HG03432 (cell line): ENCODE measurements at regions not wholly inside any gene's neighbourhood (a gene's known extent, or its start where the extent isn't known, plus 50 kb on each side); places are given as distances from the start of the nearest gene placed in this dataset.

Source experiments
- ATAC-seq: cut with Tn5 transposase; IDR thresholded peaks from one replicate; pipeline ENCODE4 v1.9.1; 2021; ENCODE audit warnings: mild to moderate bottlenecking, moderate library complexity; ENCODE audit not compliant: unreplicated experiment

- ATAC-seq: no peak
Measured at GRCh38 chr11:92692826-92693546, 276.5 kb upstream of the MTNR1B start.

- no peak for ATAC-seq
Measured at GRCh38 chr11:92696076-92696475, 273.4 kb upstream of the MTNR1B start.

GRCh38 chr11:92697461-92698312 lies 271.8 kb upstream of the MTNR1B start:
- no peak for ATAC-seq

- ATAC-seq: no peak
Measured at GRCh38 chr11:92698742-92699141, 270.7 kb upstream of the MTNR1B start.

- ATAC-seq: no peak
Measured at GRCh38 chr11:92702037-92702804, 267.2 kb upstream of the MTNR1B start.

- no peak for ATAC-seq
Measured at GRCh38 chr11:92702805-92703448, 266.5 kb upstream of the MTNR1B start.

GRCh38 chr11:92703449-92703830 lies 266.0 kb upstream of the MTNR1B start:
- no peak for ATAC-seq

GRCh38 chr11:92707173-92707619 lies 262.3 kb upstream of the MTNR1B start:
- ATAC-seq: no peak

GRCh38 chr11:92707665-92708064 lies 261.8 kb upstream of the MTNR1B start:
- ATAC-seq: no peak

- ATAC-seq: no peak
Measured at GRCh38 chr11:92709329-92709728, 260.1 kb upstream of the MTNR1B start.

GRCh38 chr11:92711926-92712325 lies 257.5 kb upstream of the MTNR1B start:
- ATAC-seq: no peak

- ATAC-seq: no peak
Measured at GRCh38 chr11:92714111-92714510, 255.3 kb upstream of the MTNR1B start.

- ATAC-seq: no peak
Measured at GRCh38 chr11:92717240-92717639, 252.2 kb upstream of the MTNR1B start.

GRCh38 chr11:92720385-92720784 lies 249.1 kb upstream of the MTNR1B start:
- no peak for ATAC-seq

GRCh38 chr11:92725352-92725751 lies 244.1 kb upstream of the MTNR1B start:
- ATAC-seq: no peak

- ATAC-seq: no peak
Measured at GRCh38 chr11:92727123-92727522, 242.3 kb upstream of the MTNR1B start.

GRCh38 chr11:92727769-92728168 lies 241.7 kb upstream of the MTNR1B start:
- ATAC-seq: no peak

- no peak for ATAC-seq
Measured at GRCh38 chr11:92728628-92729027, 240.8 kb upstream of the MTNR1B start.

- no peak for ATAC-seq
Measured at GRCh38 chr11:92735039-92735438, 234.4 kb upstream of the MTNR1B start.

GRCh38 chr11:92738276-92738675 lies 231.2 kb upstream of the MTNR1B start:
- ATAC-seq: no peak

GRCh38 chr11:92739041-92739440 lies 230.4 kb upstream of the MTNR1B start:
- no peak for ATAC-seq
